Body of pancreas (tissue), 4 donors: ENCODE measurements at regions not wholly inside any gene's neighbourhood (a gene's known extent, or its start where the extent isn't known, plus 50 kb on each side); places are given as distances from the start of the nearest gene placed in this dataset.

ENCODE experiments used
- ATAC-seq: fragments of 150-250 bp; one replicate; pipeline ENCODE4 v1.9.1; 2016
- DNase-seq, 4 donors: peaks; one replicate each; pipeline ENCODE4 v3.0.0-alpha.2; 2019
- H3K27ac ChIP-seq, 4 donors: fragments of 200-600 bp; sonication (generic); 1 replicate in 3 of 4; 2 replicates in 1 of 4; pipeline versions ENCODE4 v1.5.1 to v1.6.1; 2016 to 2019; ENCODE audit warnings: mild to moderate bottlenecking in 1 of 4, mixed read lengths in 1 of 4, moderate library complexity in 1 of 4
- H3K27me3 ChIP-seq, 2 donors: fragments of 200-600 bp; sonication (generic); one replicate each; pipeline ENCODE4 v1.6.0; 2016; ENCODE audit warnings: mild to moderate bottlenecking in 1 of 2
- H3K36me3 ChIP-seq, 2 donors: fragments of 200-600 bp; sonication (generic); replicated peaks in 1 of 2; 2 replicates each; pipeline ENCODE4 v1.5.1; 2016; ENCODE audit warnings: low read depth in 2 of 2; ENCODE audit not compliant: insufficient read depth in 1 of 2
- H3K4me1 ChIP-seq: fragments of 200-600 bp; sonication (generic); one replicate; pipeline ENCODE4 v1.6.0; 2016
- H3K4me3 ChIP-seq, 2 donors: fragments of 200-600 bp; sonication (generic); 1 replicate in 1 of 2; 2 replicates in 1 of 2; pipeline ENCODE4 v1.5.1; 2016 to 2019
- H3K9me3 ChIP-seq, 3 donors: fragments of 200-600 bp; sonication (generic); 1 replicate in 2 of 3; 2 replicates in 1 of 3; pipeline ENCODE4 v1.5.1; 2016
- POLR2A ChIP-seq, 3 donors: fragments of 450-650 bp; IDR thresholded peaks; one replicate each; pipeline ENCODE4 v1.6.1; 2016; ENCODE audit warnings: antibody characterized with exemption in 3 of 3, mild to moderate bottlenecking in 2 of 3
- WGBS, 2 donors: methylation state at CpG; one replicate each; pipeline ENCODE4 v1.1.5; 2017; 5-methylcytosine and 5-hydroxymethylcytosine counted together
- intact Hi-C: fragments of 100-400 bp; cut with DNase I; formaldehyde crosslinking; loops from one replicate; pipeline ENCODE4 v1.15.1; 2023
- TF ChIP-seq, protein P1 (sequence below), 7 experiments: fragments of 450-650 bp in 4 of 7; fragments of 200-600 bp in 3 of 7; sonication (generic) in 3 of 7; IDR thresholded peaks; one replicate each; pipeline ENCODE4 v1.5.1; 2016 to 2019; ENCODE audit warnings: antibody characterized with exemption in 7 of 7

DNA sequence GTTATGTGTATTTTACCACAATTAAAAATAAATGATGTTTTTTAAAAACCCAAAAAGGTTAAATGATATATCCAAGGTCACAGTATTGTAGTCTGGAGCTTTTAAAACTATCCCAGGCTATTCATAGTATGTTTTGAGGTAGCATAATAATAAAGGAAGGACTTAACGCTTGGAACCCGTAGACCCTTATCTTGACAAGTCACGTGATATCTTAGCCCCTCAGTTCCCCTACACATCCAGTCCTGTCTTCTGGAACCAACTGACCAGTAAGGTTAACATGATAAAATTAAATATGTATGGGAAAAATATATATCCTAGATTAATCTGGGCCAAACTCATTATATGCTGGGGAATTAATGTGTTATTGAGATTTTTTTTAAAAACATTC, 142.2 kb downstream of the RXFP2 start:
- 78% methylated on average over 3 of the region's 3 CpGs for WGBS, 2 donors
- Histone ChIP-seq H3K36me3 (no peaks in the 10 kb centered on the region), H3K27ac (no peak overlapping the region), H3K27me3 (no peaks in the 10 kb centered on the region), H3K4me3 (no peak overlapping the region), H3K4me1 (no peaks in the 10 kb centered on the region), H3K9me3 (no peaks in the 10 kb centered on the region)
- DNase-seq (no peak), ATAC-seq (no peak)
- TF ChIP-seq, protein P1, sequence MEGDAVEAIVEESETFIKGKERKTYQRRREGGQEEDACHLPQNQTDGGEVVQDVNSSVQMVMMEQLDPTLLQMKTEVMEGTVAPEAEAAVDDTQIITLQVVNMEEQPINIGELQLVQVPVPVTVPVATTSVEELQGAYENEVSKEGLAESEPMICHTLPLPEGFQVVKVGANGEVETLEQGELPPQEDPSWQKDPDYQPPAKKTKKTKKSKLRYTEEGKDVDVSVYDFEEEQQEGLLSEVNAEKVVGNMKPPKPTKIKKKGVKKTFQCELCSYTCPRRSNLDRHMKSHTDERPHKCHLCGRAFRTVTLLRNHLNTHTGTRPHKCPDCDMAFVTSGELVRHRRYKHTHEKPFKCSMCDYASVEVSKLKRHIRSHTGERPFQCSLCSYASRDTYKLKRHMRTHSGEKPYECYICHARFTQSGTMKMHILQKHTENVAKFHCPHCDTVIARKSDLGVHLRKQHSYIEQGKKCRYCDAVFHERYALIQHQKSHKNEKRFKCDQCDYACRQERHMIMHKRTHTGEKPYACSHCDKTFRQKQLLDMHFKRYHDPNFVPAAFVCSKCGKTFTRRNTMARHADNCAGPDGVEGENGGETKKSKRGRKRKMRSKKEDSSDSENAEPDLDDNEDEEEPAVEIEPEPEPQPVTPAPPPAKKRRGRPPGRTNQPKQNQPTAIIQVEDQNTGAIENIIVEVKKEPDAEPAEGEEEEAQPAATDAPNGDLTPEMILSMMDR (IDR thresholded peaks at IDR 0.05), result no peak
- TF ChIP-seq POLR2A (IDR thresholded peaks at IDR 0.05), result no peak
- intact Hi-C loops, result no loop called here

GRCh38 chr13:31882794-31883193, 143.5 kb downstream of the RXFP2 start:
- TF ChIP-seq POLR2A (IDR thresholded peaks at IDR 0.05), result no peak
- TF ChIP-seq, protein P1 (IDR thresholded peaks at IDR 0.05), result no peak
- intact Hi-C loops, result no loop called here
- Histone ChIP-seq H3K4me3 (no peak overlapping the region), H3K9me3 (no peaks in the 10 kb centered on the region), H3K36me3 (no peaks in the 10 kb centered on the region), H3K4me1 (no peaks in the 10 kb centered on the region), H3K27me3 (no peaks in the 10 kb centered on the region), H3K27ac (no peak overlapping the region)
- ATAC-seq (no peak), DNase-seq (no peak)
- WGBS, 2 donors, result 77 to 89% methylated on average over 10 of the region's 10 CpGs

- no peak for TF ChIP-seq POLR2A (IDR thresholded peaks at IDR 0.05)
- TF ChIP-seq, protein P1 (IDR thresholded peaks at IDR 0.05), result no peak
- Histone ChIP-seq H3K4me1 (no peaks in the 10 kb centered on the region), H3K36me3 (no peaks in the 10 kb centered on the region), H3K4me3 (no peak overlapping the region), H3K27me3 (no peaks in the 10 kb centered on the region), H3K9me3 (no peaks in the 10 kb centered on the region), H3K27ac (no peak overlapping the region)
- ATAC-seq (no peak), DNase-seq (no peak)
- intact Hi-C loops, result no loop called here
- WGBS, 2 donors, result 41 to 59% methylated on average over 1 of the region's 1 CpG
Observed at GRCh38 chr13:31884556-31884955, 145.2 kb downstream of the RXFP2 start.

GRCh38 chr13:31885994-31886393, 145.6 kb upstream of the FRY start:
- Histone ChIP-seq H3K36me3 (no peaks in the 10 kb centered on the region), H3K27me3 (no peaks in the 10 kb centered on the region), H3K4me1 (no peaks in the 10 kb centered on the region), H3K4me3 (no peak overlapping the region), H3K27ac (no peak overlapping the region), H3K9me3 (no peaks in the 10 kb centered on the region)
- DNase-seq, result no peak
- no peak for ATAC-seq
- 66 to 82% methylated on average over 6 of the region's 6 CpGs for WGBS, 2 donors
- TF ChIP-seq, protein P1 (IDR thresholded peaks at IDR 0.05), result no peak
- no peak for TF ChIP-seq POLR2A (IDR thresholded peaks at IDR 0.05)
- intact Hi-C loops, result no loop called here

DNA sequence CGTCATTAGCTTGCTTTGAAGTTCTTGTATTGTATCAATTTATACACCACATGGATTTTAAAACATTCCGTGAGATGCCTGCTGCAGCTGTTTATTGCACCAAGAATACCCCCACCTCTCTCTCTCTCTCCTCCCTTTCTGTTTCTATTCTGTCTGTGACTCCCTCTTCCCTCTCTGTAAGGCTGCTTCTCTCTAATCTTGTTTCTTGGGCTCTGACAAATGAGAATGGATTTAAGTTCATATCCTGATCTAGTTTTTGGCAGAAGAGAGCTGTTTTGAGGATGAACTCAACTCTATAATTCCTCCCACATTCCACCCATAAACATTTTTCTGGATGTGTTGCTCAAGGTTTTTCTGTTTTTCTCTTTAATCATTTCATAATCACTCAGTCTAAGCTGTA, 144.3 kb upstream of the FRY start:
- no peak for TF ChIP-seq POLR2A (IDR thresholded peaks at IDR 0.05)
- TF ChIP-seq, protein P1 (IDR thresholded peaks at IDR 0.05), result no peak
- ATAC-seq (no peak), DNase-seq (no peak)
- no peaks in the 10 kb centered on the region for H3K9me3 ChIP-seq
- no peak overlapping the region for H3K27ac ChIP-seq
- 34 to 54% methylated on average over 2 of the region's 2 CpGs for WGBS, 2 donors
- no peak overlapping the region for H3K4me3 ChIP-seq
- peaks cover 8% of the 10 kb centered on the region for H3K4me1 ChIP-seq
- H3K36me3 ChIP-seq, result no peaks in the 10 kb centered on the region
- intact Hi-C loops, result no loop called here
- H3K27me3 ChIP-seq, result no peaks in the 10 kb centered on the region
